ENCODE measurements at regions not wholly inside any gene's neighbourhood (a gene's known extent, or its start where the extent isn't known, plus 50 kb on each side); places are given as distances from the start of the nearest gene placed in this dataset.

DNA sequence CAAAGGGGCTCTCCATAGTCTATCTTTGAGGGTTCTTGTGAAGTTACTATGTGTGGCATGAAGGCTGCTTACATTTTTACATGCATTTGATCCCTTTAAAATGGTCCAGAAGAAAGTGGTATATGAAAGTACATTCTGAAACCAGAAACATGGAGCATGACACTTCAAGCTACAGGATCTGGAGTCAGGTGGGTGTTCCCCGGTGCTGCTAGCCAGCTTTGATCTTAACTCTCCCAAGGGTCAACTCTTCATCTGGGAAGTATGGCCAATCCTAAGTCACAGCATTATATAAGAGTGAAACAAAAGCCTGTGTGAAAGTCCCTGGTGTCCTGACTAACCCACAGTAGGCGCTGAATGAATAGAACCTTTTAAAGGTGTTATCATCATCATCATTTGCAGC, 91.0 kb upstream of the TAS2R1 start:
- H3K27me3 ChIP-seq (ENCODE audit: insufficient read depth, low read depth): no peaks in the 10 kb centered on the region
- H3K79me2 ChIP-seq (ENCODE audit: insufficient read depth, low read depth): no peaks in the 10 kb centered on the region
- H3K27ac ChIP-seq: no peak overlapping the region
- H3K4me1 ChIP-seq (ENCODE audit: low read depth, poor library complexity, severe bottlenecking): no peaks in the 10 kb centered on the region
- no peaks in the 10 kb centered on the region for H4K20me1 ChIP-seq (ENCODE audit: insufficient read depth)
- no peaks in the 10 kb centered on the region for H3K36me3 ChIP-seq (ENCODE audit: insufficient read depth)
- no peak overlapping the region for H3K4me3 ChIP-seq (IDR thresholded peaks at IDR 0.05; ENCODE audit: insufficient read depth, low read depth, low read length)
- H3K4me2 ChIP-seq: no peak overlapping the region
- H3K9ac ChIP-seq: no peak overlapping the region
- H2AFZ ChIP-seq (ENCODE audit: low read depth): no peak overlapping the region
- TF ChIP-seq, protein P1, sequence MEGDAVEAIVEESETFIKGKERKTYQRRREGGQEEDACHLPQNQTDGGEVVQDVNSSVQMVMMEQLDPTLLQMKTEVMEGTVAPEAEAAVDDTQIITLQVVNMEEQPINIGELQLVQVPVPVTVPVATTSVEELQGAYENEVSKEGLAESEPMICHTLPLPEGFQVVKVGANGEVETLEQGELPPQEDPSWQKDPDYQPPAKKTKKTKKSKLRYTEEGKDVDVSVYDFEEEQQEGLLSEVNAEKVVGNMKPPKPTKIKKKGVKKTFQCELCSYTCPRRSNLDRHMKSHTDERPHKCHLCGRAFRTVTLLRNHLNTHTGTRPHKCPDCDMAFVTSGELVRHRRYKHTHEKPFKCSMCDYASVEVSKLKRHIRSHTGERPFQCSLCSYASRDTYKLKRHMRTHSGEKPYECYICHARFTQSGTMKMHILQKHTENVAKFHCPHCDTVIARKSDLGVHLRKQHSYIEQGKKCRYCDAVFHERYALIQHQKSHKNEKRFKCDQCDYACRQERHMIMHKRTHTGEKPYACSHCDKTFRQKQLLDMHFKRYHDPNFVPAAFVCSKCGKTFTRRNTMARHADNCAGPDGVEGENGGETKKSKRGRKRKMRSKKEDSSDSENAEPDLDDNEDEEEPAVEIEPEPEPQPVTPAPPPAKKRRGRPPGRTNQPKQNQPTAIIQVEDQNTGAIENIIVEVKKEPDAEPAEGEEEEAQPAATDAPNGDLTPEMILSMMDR (conservative IDR thresholded peaks at IDR 0.05; ENCODE audit: low read depth, low read length): no peak

DNA sequence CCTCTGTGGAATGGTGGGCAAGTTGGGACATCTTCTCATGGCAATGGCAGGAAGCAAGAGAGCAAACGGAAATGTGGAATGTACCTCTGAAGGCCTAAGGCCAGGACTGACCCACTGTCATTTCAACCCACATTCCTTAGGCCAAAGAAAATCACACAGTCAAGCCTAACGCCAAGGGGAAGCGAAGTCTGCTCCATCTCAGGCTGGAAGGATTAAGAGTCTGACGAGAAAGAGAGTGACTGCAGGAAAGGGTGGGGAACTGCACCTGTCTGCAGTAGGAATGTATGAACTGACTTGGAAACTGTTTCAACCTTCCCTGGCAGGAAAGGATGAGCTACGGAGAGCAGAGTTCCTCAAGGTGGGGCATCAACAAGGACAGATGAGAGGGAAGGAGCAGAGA, 90.2 kb upstream of the TAS2R1 start:
- Histone ChIP-seq H3K27me3 (ENCODE audit: insufficient read depth, low read depth) (no peaks in the 10 kb centered on the region), H3K4me3 (IDR thresholded peaks at IDR 0.05; ENCODE audit: insufficient read depth, low read depth, low read length) (no peak overlapping the region), H3K4me2 (no peak overlapping the region), H3K9ac (no peak overlapping the region), H2AFZ (ENCODE audit: low read depth) (no peak overlapping the region), H3K36me3 (ENCODE audit: insufficient read depth) (no peaks in the 10 kb centered on the region), H3K4me1 (ENCODE audit: low read depth, poor library complexity, severe bottlenecking) (no peaks in the 10 kb centered on the region), H3K27ac (no peak overlapping the region), H4K20me1 (ENCODE audit: insufficient read depth) (no peaks in the 10 kb centered on the region), H3K79me2 (ENCODE audit: insufficient read depth, low read depth) (no peaks in the 10 kb centered on the region)
- TF ChIP-seq, protein P1 (conservative IDR thresholded peaks at IDR 0.05; ENCODE audit: low read depth, low read length): no peak

DNA sequence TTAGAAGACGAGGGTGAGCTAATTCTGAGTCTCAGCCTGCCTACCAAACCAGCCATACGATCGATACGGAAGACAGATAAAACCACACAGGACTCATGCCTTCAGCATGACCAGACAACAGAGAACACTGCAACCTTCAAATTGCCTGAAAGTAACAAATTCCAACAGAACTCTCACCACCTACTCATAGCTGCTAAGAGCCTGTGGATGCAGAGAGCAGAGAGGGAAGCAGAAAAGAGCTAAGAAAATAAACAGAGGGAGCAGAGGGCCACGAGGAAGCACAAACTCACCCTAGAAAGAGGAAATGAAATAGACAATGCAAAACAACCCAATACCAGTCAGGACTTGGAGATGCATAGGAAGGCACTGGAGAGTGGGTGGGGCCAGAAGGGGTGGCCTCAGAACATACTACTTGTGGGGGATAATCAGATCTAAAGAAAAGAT, 86.7 kb upstream of the TAS2R1 start:
- no peak overlapping the region for H3K9ac ChIP-seq
- no peak overlapping the region for H3K4me2 ChIP-seq
- H3K4me1 ChIP-seq (ENCODE audit: low read depth, poor library complexity, severe bottlenecking): no peaks in the 10 kb centered on the region
- no peak overlapping the region for H2AFZ ChIP-seq (ENCODE audit: low read depth)
- TF ChIP-seq, protein P1 (conservative IDR thresholded peaks at IDR 0.05; ENCODE audit: low read depth, low read length): no peak
- H3K36me3 ChIP-seq (ENCODE audit: insufficient read depth): no peaks in the 10 kb centered on the region
- H3K27ac ChIP-seq: no peak overlapping the region
- H3K79me2 ChIP-seq (ENCODE audit: insufficient read depth, low read depth): no peaks in the 10 kb centered on the region
- H3K4me3 ChIP-seq (IDR thresholded peaks at IDR 0.05; ENCODE audit: insufficient read depth, low read depth, low read length): no peak overlapping the region
- H3K27me3 ChIP-seq (ENCODE audit: insufficient read depth, low read depth): no peaks in the 10 kb centered on the region
- no peaks in the 10 kb centered on the region for H4K20me1 ChIP-seq (ENCODE audit: insufficient read depth)

DNA sequence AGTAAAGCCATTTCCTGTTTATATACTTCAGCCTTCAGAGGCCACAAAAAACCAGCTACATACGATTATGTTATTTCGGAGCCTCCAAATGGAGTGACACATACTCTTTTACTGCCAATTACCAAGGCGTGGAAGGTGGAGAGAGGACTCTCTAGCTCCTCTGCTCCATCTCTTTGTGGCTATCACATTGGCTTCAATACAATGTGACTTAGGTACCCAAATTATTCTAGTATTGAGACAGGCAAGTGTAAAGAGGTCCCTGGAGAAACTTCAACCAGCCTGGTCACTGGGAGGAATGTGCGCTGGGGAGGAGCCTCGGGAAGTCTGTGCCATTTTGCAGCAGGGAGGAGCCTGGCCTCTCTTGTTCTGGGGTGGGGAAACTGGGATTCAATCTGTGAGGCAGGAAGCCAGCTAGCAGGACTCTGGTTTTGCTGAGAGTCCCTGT, 85.8 kb upstream of the TAS2R1 start:
- TF ChIP-seq, protein P1 (conservative IDR thresholded peaks at IDR 0.05; ENCODE audit: low read depth, low read length): no peak
- Histone ChIP-seq H3K27ac (no peak overlapping the region), H2AFZ (ENCODE audit: low read depth) (no peak overlapping the region), H3K4me3 (IDR thresholded peaks at IDR 0.05; ENCODE audit: insufficient read depth, low read depth, low read length) (no peak overlapping the region), H4K20me1 (ENCODE audit: insufficient read depth) (no peaks in the 10 kb centered on the region), H3K9ac (no peak overlapping the region), H3K27me3 (ENCODE audit: insufficient read depth, low read depth) (no peaks in the 10 kb centered on the region), H3K79me2 (ENCODE audit: insufficient read depth, low read depth) (no peaks in the 10 kb centered on the region), H3K4me1 (ENCODE audit: low read depth, poor library complexity, severe bottlenecking) (no peaks in the 10 kb centered on the region), H3K4me2 (no peak overlapping the region), H3K36me3 (ENCODE audit: insufficient read depth) (no peaks in the 10 kb centered on the region)
